ENCODE measurements at regions not wholly inside any gene's neighbourhood (a gene's known extent, or its start where the extent isn't known, plus 50 kb on each side); places are given as distances from the start of the nearest gene placed in this dataset.

DNA sequence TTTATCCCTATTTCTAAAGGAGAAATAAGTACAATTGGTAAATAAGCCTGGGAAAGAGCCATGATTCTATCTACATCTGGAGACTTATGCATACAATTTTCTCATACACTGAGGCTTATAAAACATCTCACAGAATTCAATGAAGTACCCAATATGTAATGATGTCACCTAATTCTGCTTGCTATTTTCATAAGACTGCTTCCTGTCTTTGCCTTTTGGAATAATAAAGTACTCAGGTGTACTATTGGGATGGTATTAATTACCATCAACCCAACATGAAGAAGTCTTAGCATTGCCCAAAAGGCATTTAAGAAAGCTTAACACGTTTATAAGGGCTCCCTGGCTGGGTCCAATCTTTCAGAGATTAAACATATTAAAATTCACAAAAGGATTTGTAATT, 216.4 kb upstream of the TSHZ2 start:
- POLR2A ChIA-PET (ENCODE audit: unreplicated experiment) = no interaction called here
- DNase-seq = no peak
- CTCF ChIA-PET = no interaction called here

DNA sequence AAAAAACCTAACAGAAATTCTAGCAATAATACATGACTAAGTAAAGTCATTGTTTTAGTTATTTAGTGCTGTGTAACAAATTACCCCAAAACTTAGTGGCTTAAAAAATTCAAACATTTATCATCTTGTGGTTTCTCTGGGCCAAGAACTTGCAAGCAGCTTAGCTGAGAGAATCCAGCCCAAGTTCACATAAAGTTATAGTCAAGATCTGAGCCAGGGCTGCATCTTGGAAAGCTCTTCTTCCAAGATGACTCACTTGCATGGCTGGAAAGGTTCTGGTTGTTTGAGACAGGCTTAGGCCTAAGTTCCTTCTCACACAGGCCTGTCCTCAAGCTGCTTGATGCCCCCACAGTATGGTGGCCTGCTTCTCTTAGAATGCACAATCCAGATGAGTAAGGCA, 217.8 kb upstream of the TSHZ2 start:
- H3K4me3 ChIP-seq (ENCODE audit: low read length) = no peak overlapping the region
- no peaks in the 10 kb centered on the region for H4K20me1 ChIP-seq (ENCODE audit: low read length)
- ChIA-PET CTCF (no interaction called here), POLR2A (ENCODE audit: unreplicated experiment) (no interaction called here)
- H3K9ac ChIP-seq (ENCODE audit: low read length) = no peak overlapping the region
- no peaks in the 10 kb centered on the region for H3K79me2 ChIP-seq (ENCODE audit: low read length)
- DNase-seq (no peak), ATAC-seq (no peak)
- no TSS peak for BruUV-seq (replicated peaks)
- H3K36me3 ChIP-seq (ENCODE audit: low read depth, low read length) = no peaks in the 10 kb centered on the region
- H3K27me3 ChIP-seq (ENCODE audit: low read length) = peaks cover 9% of the 10 kb centered on the region
- no peak for TF ChIP-seq EZH2phosphoT487 (IDR thresholded peaks at IDR 0.05; ENCODE audit: borderline replicate concordance, low read length)
- TF ChIP-seq, protein P1, sequence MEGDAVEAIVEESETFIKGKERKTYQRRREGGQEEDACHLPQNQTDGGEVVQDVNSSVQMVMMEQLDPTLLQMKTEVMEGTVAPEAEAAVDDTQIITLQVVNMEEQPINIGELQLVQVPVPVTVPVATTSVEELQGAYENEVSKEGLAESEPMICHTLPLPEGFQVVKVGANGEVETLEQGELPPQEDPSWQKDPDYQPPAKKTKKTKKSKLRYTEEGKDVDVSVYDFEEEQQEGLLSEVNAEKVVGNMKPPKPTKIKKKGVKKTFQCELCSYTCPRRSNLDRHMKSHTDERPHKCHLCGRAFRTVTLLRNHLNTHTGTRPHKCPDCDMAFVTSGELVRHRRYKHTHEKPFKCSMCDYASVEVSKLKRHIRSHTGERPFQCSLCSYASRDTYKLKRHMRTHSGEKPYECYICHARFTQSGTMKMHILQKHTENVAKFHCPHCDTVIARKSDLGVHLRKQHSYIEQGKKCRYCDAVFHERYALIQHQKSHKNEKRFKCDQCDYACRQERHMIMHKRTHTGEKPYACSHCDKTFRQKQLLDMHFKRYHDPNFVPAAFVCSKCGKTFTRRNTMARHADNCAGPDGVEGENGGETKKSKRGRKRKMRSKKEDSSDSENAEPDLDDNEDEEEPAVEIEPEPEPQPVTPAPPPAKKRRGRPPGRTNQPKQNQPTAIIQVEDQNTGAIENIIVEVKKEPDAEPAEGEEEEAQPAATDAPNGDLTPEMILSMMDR (conservative IDR thresholded peaks at IDR 0.05; ENCODE audit: low read depth, low read length) = no peak
- H2AFZ ChIP-seq (ENCODE audit: low read length) = no peak overlapping the region
- H3K9me3 ChIP-seq (ENCODE audit: low read length) = no peaks in the 10 kb centered on the region
- no peaks in the 10 kb centered on the region for H3K4me1 ChIP-seq (ENCODE audit: insufficient read depth, low read length)
- no peak overlapping the region for H3K4me2 ChIP-seq (ENCODE audit: low read length)
- no peak overlapping the region for H3K27ac ChIP-seq (ENCODE audit: low read length)
- no peaks in the 10 kb centered on the region for H3K9me2 ChIP-seq (replicated peaks; ENCODE audit: low read length)
- H3F3A ChIP-seq (ENCODE audit: low read length, unreplicated experiment) = no peaks in the 10 kb centered on the region
- intact Hi-C loops (cut with micrococcal nuclease) = no loop called here

More for the DNA sequence above, 216.4 kb upstream of the TSHZ2 start:
- intact Hi-C loops (cut with micrococcal nuclease) = no loop called here
- no peaks in the 10 kb centered on the region for H4K20me1 ChIP-seq (ENCODE audit: low read length)
- H3K9me2 ChIP-seq (replicated peaks; ENCODE audit: low read length) = no peaks in the 10 kb centered on the region
- H3K79me2 ChIP-seq (ENCODE audit: low read length) = no peaks in the 10 kb centered on the region
- no peak overlapping the region for H3K4me3 ChIP-seq (ENCODE audit: low read length)
- no peaks in the 10 kb centered on the region for H3F3A ChIP-seq (ENCODE audit: low read length, unreplicated experiment)
- H3K4me2 ChIP-seq (ENCODE audit: low read length) = no peak overlapping the region
- H3K27ac ChIP-seq (ENCODE audit: low read length) = no peak overlapping the region
- H3K9me3 ChIP-seq (ENCODE audit: low read length) = peaks cover 7% of the 10 kb centered on the region; the same call in 1 of the 2 replicates
- H2AFZ ChIP-seq (ENCODE audit: low read length) = no peak overlapping the region
- no peaks in the 10 kb centered on the region for H3K4me1 ChIP-seq (ENCODE audit: insufficient read depth, low read length)
- no peaks in the 10 kb centered on the region for H3K36me3 ChIP-seq (ENCODE audit: low read depth, low read length)
- no TSS peak for BruUV-seq (replicated peaks)
- no peak for ATAC-seq
- H3K27me3 ChIP-seq (ENCODE audit: low read length) = peaks cover 9% of the 10 kb centered on the region
- TF ChIP-seq, protein P1 (conservative IDR thresholded peaks at IDR 0.05; ENCODE audit: low read depth, low read length) = no peak
- TF ChIP-seq EZH2 (IDR thresholded peaks at IDR 0.05; ENCODE audit: low read length, unreplicated experiment) (no peak), EZH2phosphoT487 (IDR thresholded peaks at IDR 0.05; ENCODE audit: borderline replicate concordance, low read length) (no peak)
- no peak overlapping the region for H3K9ac ChIP-seq (ENCODE audit: low read length)

DNA sequence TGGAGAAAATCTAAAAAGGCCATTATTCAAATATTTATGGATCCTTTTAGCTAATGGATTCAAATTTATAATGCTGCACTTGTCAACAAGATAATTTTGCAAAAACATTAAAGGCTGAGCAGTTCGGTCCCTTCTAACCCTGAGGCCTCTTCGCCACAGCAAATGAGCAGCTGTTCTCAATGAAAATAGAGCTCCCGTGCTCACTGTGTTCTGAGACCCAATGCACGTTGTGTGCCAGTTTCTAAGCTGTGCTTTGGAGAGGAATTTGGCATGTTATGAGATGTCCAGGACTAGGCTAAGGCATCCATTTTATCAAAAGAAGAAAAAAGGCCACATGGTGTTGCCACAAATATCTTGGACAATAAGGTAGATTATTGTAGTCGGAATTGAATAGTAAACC, 220.1 kb upstream of the TSHZ2 start:
- ATAC-seq = no peak
- H3K27ac ChIP-seq (ENCODE audit: low read length) = no peak overlapping the region
- no peaks in the 10 kb centered on the region for H3K36me3 ChIP-seq (ENCODE audit: low read depth, low read length)
- H3K9me3 ChIP-seq (ENCODE audit: low read length) = no peaks in the 10 kb centered on the region
- no peak overlapping the region for H3K4me2 ChIP-seq (ENCODE audit: low read length)
- no peaks in the 10 kb centered on the region for H3K9me2 ChIP-seq (replicated peaks; ENCODE audit: low read length)
- H3F3A ChIP-seq (ENCODE audit: low read length, unreplicated experiment) = no peaks in the 10 kb centered on the region
- peaks cover 9% of the 10 kb centered on the region for H3K27me3 ChIP-seq (ENCODE audit: low read length)
- H2AFZ ChIP-seq (ENCODE audit: low read length) = no peak overlapping the region
- intact Hi-C loops (cut with micrococcal nuclease) = no loop called here
- no peaks in the 10 kb centered on the region for H3K4me1 ChIP-seq (ENCODE audit: insufficient read depth, low read length)
- H3K9ac ChIP-seq (ENCODE audit: low read length) = no peak overlapping the region
- no peaks in the 10 kb centered on the region for H4K20me1 ChIP-seq (ENCODE audit: low read length)
- DNase-seq = no peak
- POLR2A ChIA-PET (ENCODE audit: unreplicated experiment) = no interaction called here
- BruUV-seq (replicated peaks) = no TSS peak
- no peaks in the 10 kb centered on the region for H3K79me2 ChIP-seq (ENCODE audit: low read length)
- H3K4me3 ChIP-seq (ENCODE audit: low read length) = no peak overlapping the region
- TF ChIP-seq EZH2phosphoT487 (IDR thresholded peaks at IDR 0.05; ENCODE audit: borderline replicate concordance, low read length) (no peak), EZH2 (IDR thresholded peaks at IDR 0.05; ENCODE audit: low read length, unreplicated experiment) (no peak)
- TF ChIP-seq, protein P1 (conservative IDR thresholded peaks at IDR 0.05; ENCODE audit: low read depth, low read length) = no peak
- CTCF ChIA-PET = no interaction called here
